Activated B cell treated with CpG ODN at 0.5 μM for 24 hours (primary cell): ENCODE measurements at regions not wholly inside any gene's neighbourhood (a gene's known extent, or its start where the extent isn't known, plus 50 kb on each side); places are given as distances from the start of the nearest gene placed in this dataset.

Source experiments
- ATAC-seq: fragments of 200-7000 bp; cut with Tn5 transposase; one replicate; pipeline ENCODE4 v1.10.0; 2021; ENCODE audit warnings: low read depth, mild to moderate bottlenecking, moderate library complexity
- CTCF ChIA-PET: fragments of 350-600 bp; sonication (Branson Sonifier 250); formaldehyde crosslinking; loops from one replicate; lab custom pipeline; 2021; ENCODE audit warnings: antibody characterized with exemption; lab: Charles Lee
- POLR2A ChIA-PET: fragments of 350-600 bp; sonication (Branson Sonifier 250); formaldehyde crosslinking; loops from one replicate; lab custom pipeline; 2021; ENCODE audit warnings: antibody characterized with exemption; lab: Charles Lee
- DNase-seq: peaks from one replicate; pipeline ENCODE4 v3.0.0; 2022
- H3K27ac Mint-ChIP-seq: one replicate; pipeline ENCODE4 v1.8.0; 2020; ENCODE audit warnings: mixed read lengths
- H3K27me3 Mint-ChIP-seq: one replicate; pipeline ENCODE4 v1.8.0; 2021; ENCODE audit warnings: mixed read lengths
- H3K36me3 Mint-ChIP-seq: one replicate; pipeline ENCODE4 v1.8.0; 2021; ENCODE audit warnings: low read depth, mixed read lengths
- H3K4me1 Mint-ChIP-seq: one replicate; pipeline ENCODE4 v1.8.0; 2021; ENCODE audit warnings: mixed read lengths
- H3K4me3 Mint-ChIP-seq: one replicate; pipeline ENCODE4 v1.8.0; 2020; ENCODE audit warnings: mild to moderate bottlenecking, mixed read lengths
- H3K9me3 Mint-ChIP-seq: one replicate; pipeline ENCODE4 v1.8.0; 2020; ENCODE audit warnings: mixed read lengths
- intact Hi-C: fragments of 100-400 bp; cut with micrococcal nuclease; formaldehyde crosslinking; loops from one replicate; pipeline ENCODE4 v1.15.1; 2024
- TF ChIP-seq, protein P1 (sequence below): fragments of 200-600 bp; IDR thresholded peaks from one replicate; pipeline ENCODE4 v1.8.0; 2022; ENCODE audit warnings: antibody characterized with exemption, mild to moderate bottlenecking

DNA sequence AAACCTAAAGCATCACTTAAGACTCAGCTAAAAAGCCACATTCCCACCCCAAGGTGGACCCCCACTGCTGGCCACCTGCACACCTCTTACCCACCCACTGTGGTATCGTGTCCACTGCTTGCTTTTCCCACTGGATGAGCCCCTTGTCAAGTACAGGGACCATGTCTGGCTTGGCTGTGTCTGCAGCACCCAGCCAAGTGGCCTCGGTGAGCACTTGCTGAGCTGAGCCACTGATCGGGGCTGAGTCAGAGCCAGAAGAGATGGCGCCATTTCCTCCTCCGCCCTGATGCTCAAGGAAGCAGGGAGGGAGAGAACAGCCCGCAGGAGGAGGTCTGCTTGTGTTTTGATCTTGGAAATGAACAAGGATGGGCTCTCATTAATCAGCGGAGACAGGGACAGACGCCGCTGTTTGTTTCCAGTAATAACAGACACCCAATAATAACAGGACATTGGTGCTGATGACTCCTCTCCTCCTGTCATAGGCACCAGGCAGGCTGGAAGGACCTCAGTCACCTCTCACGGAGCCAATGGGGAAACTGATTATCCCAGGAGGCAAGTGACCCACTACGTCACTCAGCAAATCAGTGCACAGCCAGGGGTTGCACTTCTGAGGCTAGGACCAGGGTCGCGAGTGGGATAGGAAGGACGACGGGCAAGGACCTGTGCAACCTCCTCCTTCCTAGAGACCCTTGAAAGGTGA, 85.2 kb upstream of the RTL6 start:
- CTCF ChIA-PET, result no interaction called here
- intact Hi-C loops, result no loop called here
- DNase-seq (no peak), ATAC-seq (no peak)
- Mint-ChIP-seq H3K27me3 (peaks cover 21% of the 10 kb centered on the region), H3K4me1 (no peaks in the 10 kb centered on the region), H3K4me3 (no peak overlapping the region), H3K36me3 (no peaks in the 10 kb centered on the region), H3K27ac (no peak overlapping the region), H3K9me3 (no peaks in the 10 kb centered on the region)
- POLR2A ChIA-PET, result no interaction called here
- TF ChIP-seq, protein P1, sequence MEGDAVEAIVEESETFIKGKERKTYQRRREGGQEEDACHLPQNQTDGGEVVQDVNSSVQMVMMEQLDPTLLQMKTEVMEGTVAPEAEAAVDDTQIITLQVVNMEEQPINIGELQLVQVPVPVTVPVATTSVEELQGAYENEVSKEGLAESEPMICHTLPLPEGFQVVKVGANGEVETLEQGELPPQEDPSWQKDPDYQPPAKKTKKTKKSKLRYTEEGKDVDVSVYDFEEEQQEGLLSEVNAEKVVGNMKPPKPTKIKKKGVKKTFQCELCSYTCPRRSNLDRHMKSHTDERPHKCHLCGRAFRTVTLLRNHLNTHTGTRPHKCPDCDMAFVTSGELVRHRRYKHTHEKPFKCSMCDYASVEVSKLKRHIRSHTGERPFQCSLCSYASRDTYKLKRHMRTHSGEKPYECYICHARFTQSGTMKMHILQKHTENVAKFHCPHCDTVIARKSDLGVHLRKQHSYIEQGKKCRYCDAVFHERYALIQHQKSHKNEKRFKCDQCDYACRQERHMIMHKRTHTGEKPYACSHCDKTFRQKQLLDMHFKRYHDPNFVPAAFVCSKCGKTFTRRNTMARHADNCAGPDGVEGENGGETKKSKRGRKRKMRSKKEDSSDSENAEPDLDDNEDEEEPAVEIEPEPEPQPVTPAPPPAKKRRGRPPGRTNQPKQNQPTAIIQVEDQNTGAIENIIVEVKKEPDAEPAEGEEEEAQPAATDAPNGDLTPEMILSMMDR, result no peak

GRCh38 chr22:44582016-44582415, 84.0 kb upstream of the RTL6 start:
- no peaks in the 10 kb centered on the region for H3K9me3 Mint-ChIP-seq
- peaks cover 22% of the 10 kb centered on the region for H3K27me3 Mint-ChIP-seq
- H3K27ac Mint-ChIP-seq, result no peak overlapping the region
- ChIA-PET CTCF (no interaction called here), POLR2A (no interaction called here)
- ATAC-seq (no peak), DNase-seq (no peak)
- H3K4me3 Mint-ChIP-seq, result no peak overlapping the region
- H3K36me3 Mint-ChIP-seq, result no peaks in the 10 kb centered on the region
- intact Hi-C loops, result no loop called here
- TF ChIP-seq, protein P1, result no peak
- no peaks in the 10 kb centered on the region for H3K4me1 Mint-ChIP-seq

DNA sequence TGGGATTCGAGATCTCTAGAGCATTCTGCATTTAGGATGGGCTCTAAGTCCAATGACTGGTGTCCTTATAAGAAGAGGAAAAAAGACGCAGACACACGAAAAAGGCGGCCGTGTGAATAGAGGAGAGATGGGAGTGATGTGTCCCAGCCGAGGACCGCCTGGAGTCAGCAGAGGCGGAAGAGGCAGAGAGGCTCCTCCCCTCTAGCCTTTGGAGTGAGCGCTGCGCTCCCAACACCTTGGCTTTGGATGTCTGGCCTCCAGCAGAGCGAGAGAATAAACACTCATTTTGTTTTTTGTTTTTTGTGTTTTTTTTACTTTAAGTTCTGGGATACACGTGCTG, 83.0 kb upstream of the RTL6 start:
- Mint-ChIP-seq H3K36me3 (no peaks in the 10 kb centered on the region), H3K9me3 (no peaks in the 10 kb centered on the region), H3K4me1 (no peaks in the 10 kb centered on the region), H3K27me3 (peaks cover 23% of the 10 kb centered on the region), H3K4me3 (no peak overlapping the region), H3K27ac (no peak overlapping the region)
- ATAC-seq (no peak), DNase-seq (no peak)
- POLR2A ChIA-PET, result no interaction called here
- TF ChIP-seq, protein P1, result no peak
- intact Hi-C loops, result no loop called here
- CTCF ChIA-PET, result no interaction called here

DNA sequence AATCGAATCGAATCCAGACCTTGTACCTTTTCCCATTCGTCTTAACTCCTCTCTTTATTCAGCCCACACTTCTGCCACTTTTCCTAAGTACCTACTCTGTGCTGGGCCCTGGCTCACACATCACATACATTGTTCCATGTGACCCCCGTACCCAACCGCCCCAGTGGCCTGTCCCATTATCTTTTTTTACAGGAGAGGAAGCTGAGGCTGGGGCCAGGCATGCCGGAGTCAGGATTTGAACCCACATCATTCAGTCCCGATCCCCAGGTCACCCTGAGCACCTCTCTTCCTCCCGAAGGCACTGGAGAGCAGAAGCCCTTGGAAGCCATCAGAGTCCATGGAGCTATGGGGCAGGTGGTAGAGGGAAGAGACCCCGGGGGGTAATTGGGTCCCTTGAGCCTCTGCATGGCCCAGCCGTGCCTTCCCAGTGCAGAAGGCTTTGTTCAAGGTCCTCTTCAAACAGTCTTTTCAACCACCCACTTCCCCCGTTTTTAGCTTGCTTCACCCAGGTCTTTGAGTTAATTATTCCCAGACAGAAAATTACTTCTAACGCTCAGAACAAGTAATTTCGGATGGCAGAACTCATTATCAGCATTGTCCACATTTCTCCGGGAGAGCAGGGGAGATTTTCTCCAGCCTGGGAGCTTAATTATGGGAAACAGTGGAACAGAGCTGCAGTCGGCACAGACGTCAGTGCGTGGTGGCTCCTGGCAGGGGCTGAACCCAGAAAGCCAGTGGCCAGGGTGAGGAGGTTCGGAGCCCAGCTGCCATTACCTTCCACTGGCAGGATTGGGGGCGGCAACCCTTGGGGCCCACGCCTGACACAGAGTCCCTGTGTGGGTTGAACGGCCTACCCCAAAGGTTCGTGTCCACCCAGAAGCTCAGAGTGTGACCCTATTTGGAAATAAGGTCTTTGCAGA, 82.4 kb upstream of the RTL6 start:
- Mint-ChIP-seq H3K4me3 (no peak overlapping the region), H3K27ac (no peak overlapping the region), H3K27me3 (peaks cover 18% of the 10 kb centered on the region), H3K36me3 (no peaks in the 10 kb centered on the region), H3K9me3 (no peaks in the 10 kb centered on the region), H3K4me1 (no peaks in the 10 kb centered on the region)
- CTCF ChIA-PET, result no interaction called here
- intact Hi-C loops, result no loop called here
- ATAC-seq (no peak), DNase-seq (no peak)
- POLR2A ChIA-PET, result no interaction called here
- TF ChIP-seq, protein P1, result no peak

DNA sequence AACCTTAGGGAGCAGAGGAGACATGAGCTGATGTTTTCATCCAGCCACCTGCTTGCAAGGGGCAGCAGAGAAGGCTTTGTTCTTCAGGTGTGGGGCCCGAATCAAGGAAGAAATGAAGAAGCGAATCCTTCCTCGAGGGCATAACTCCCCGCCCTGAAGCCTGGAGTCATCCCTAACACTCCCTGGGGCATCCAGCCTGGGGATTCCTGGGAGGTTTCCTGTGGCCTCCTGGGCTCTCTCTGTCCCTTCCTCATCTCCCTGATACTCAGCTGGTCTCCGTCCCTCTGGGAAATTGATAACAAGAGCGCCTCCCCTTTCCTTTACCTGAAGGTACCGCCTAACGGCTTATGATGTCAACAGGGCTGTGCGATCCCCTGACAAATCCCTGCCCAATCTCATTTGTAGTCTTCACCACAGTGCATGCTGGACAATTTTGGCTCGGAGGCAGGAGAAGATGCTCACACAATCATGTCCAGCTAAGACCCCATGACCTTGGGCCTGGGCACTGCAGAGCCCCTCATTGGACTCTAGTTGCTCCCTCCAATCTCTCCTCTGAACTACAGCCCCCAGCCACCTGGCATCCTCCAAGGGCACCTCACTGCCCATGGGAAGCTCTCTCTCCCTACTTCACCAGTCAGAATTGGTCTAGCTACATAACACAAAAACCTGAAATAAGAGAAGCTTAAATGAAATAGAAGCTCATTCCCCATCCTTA, 80.6 kb upstream of the RTL6 start:
- no peak for ATAC-seq

More for the DNA sequence above, 80.6 kb upstream of the RTL6 start:
- H3K27me3 Mint-ChIP-seq, result peaks cover 11% of the 10 kb centered on the region
- no peak overlapping the region for H3K4me3 Mint-ChIP-seq
- H3K27ac Mint-ChIP-seq, result no peak overlapping the region
- ChIA-PET POLR2A (no interaction called here), CTCF (interaction anchor here (0.7 kb wide), 1 partner anchor 22 kb away, joined by 3 read pairs; no protein-coding TSS in a partner anchor)
- TF ChIP-seq, protein P1, result no peak
- no peak for DNase-seq
- H3K9me3 Mint-ChIP-seq, result no peaks in the 10 kb centered on the region
- intact Hi-C loops, result no loop called here
- H3K4me1 Mint-ChIP-seq, result no peaks in the 10 kb centered on the region
- H3K36me3 Mint-ChIP-seq, result no peaks in the 10 kb centered on the region
